Activated CD4-positive, alpha-beta T cell treated with anti-CD3 and anti-CD28 coated beads for 36 hours (primary cell): ENCODE measurements at regions not wholly inside any gene's neighbourhood (a gene's known extent, or its start where the extent isn't known, plus 50 kb on each side); places are given as distances from the start of the nearest gene placed in this dataset.
A peak's percentile ranks its signal among the peaks of the same experiment; 100 is the strongest.

Source experiments
- ATAC-seq: fragments of 200-7000 bp; cut with Tn5 transposase; one replicate; pipeline ENCODE4 v1.10.0; 2021; ENCODE audit warnings: mild to moderate bottlenecking, moderate library complexity
- CTCF ChIA-PET: fragments of 350-600 bp; sonication (Branson Sonifier 250); formaldehyde crosslinking; loops from one replicate; lab custom pipeline; 2021; ENCODE audit warnings: antibody characterized with exemption; lab: Charles Lee
- POLR2A ChIA-PET: fragments of 350-600 bp; sonication (Branson Sonifier 250); formaldehyde crosslinking; loops from one replicate; lab custom pipeline; 2021; ENCODE audit warnings: antibody characterized with exemption, inconsistent platforms; lab: Charles Lee
- DNase-seq: peaks from one replicate; pipeline ENCODE4 v3.0.0-alpha.2; 2020
- H3K27ac Mint-ChIP-seq: one replicate; pipeline ENCODE4 v1.8.0; 2021; ENCODE audit warnings: mixed read lengths
- H3K27me3 Mint-ChIP-seq: one replicate; pipeline ENCODE4 v1.8.0; 2021; ENCODE audit warnings: mixed read lengths
- H3K36me3 Mint-ChIP-seq: one replicate; pipeline ENCODE4 v1.8.0; 2021; ENCODE audit warnings: low read depth, mixed read lengths
- H3K4me1 Mint-ChIP-seq: one replicate; pipeline ENCODE4 v1.8.0; 2021; ENCODE audit warnings: mixed read lengths
- H3K4me3 Mint-ChIP-seq: one replicate; pipeline ENCODE4 v1.8.0; 2021; ENCODE audit warnings: mild to moderate bottlenecking, moderate library complexity, mixed read lengths
- H3K9me3 Mint-ChIP-seq: one replicate; pipeline ENCODE4 v1.8.0; 2021; ENCODE audit warnings: low read depth, mixed read lengths
- intact Hi-C, 2 experiments: fragments of 100-400 bp; cut with DNase I in 1 of 2; cut with micrococcal nuclease in 1 of 2; formaldehyde crosslinking; loops; one replicate each; pipeline versions ENCODE4 v1.14.2 to v1.15.1; 2022 to 2024; cut with DNase I, micrococcal nuclease

DNA sequence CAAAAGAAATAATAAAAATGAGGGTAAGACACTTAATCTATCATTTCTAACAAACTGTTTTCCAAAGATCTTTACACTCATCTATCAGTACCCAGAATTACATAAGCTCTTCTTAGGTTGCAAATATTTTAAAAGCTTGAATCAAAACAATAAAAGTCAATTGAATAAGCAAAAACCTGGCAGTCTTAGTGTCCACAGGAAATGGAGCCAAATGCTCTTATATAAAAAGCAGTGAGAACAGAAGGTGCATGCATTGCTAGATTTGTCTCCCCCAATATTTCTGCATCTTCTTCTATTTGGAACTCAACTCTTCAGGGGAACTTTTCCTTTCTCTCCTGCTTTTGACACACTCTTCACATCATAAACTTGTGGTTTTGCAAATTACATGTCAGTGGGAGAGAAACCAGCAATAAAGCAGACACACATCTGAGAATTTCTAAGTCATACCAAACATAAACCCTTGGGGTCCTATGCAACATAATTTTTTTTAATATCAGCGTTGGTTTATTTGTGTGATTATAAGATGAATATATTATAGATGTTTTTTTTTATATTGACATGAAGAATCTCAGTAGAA, 343.9 kb upstream of the ACVR2A start:
- Mint-ChIP-seq H3K4me3 (no peak overlapping the region), H3K36me3 (no peaks in the 10 kb centered on the region), H3K27me3 (no peaks in the 10 kb centered on the region), H3K27ac (no peak overlapping the region), H3K9me3 (no peaks in the 10 kb centered on the region), H3K4me1 (peaks cover 23% of the 10 kb centered on the region)
- DNase-seq (no peak), ATAC-seq (no peak)
- POLR2A ChIA-PET = no interaction called here
- CTCF ChIA-PET = interaction anchor here (0.7 to 1.5 kb wide), 3 partner anchors 14 to 95 kb away, joined by 3 read pairs; no protein-coding TSS in a partner anchor
- intact Hi-C loops = no loop called here

DNA sequence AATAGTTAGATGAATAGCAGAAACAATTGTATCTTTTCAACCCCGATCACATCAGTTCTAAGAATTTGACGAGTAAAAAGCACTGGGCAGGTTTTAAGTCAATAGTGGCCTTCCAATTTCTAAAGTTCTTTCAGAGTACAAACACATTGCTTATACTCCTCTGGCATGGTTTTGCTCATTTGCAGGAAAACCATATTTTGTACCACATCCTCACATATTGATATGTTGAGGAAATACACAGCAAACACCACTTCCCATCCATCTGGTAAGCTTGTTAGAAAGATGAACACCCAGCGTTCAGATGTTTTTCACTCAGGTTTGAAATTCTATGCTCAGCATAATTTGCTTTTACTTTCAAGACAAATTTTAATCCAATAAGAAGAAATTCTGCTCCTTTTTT, 344.6 kb upstream of the ACVR2A start:
- Mint-ChIP-seq H3K4me1 (peaks cover 23% of the 10 kb centered on the region), H3K36me3 (no peaks in the 10 kb centered on the region), H3K9me3 (no peaks in the 10 kb centered on the region), H3K27ac (peak overlapping the region; percentile 11), H3K4me3 (no peak overlapping the region), H3K27me3 (no peaks in the 10 kb centered on the region)
- no peak for ATAC-seq
- no peak for DNase-seq
- intact Hi-C loops = no loop called here
- POLR2A ChIA-PET = no interaction called here
- CTCF ChIA-PET = interaction anchor here (0.7 to 1.5 kb wide), 4 partner anchors 15 to 302 kb away, joined by 3 to 5 read pairs (median 3); no protein-coding TSS in a partner anchor

DNA sequence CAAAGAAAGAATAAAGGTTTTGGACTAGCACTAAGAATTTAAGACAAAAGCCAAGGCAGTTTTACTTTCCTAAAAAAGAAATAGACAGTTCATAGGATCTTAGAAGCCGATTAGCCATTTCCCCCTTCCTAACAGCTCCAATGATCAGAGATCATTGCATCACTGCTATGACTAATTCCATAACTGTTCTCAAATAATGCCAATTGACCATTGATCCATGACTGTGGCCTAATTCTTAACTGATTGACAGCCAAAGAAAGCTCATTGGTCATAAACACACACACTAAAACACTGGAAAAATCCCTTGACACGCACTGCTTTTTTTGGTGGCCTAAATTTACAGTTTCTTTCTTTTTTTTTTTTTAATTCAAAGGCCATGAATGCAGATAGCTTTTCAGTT, 345.0 kb upstream of the ACVR2A start:
- no peak overlapping the region for H3K4me3 Mint-ChIP-seq
- intact Hi-C loops = no loop called here

DNA sequence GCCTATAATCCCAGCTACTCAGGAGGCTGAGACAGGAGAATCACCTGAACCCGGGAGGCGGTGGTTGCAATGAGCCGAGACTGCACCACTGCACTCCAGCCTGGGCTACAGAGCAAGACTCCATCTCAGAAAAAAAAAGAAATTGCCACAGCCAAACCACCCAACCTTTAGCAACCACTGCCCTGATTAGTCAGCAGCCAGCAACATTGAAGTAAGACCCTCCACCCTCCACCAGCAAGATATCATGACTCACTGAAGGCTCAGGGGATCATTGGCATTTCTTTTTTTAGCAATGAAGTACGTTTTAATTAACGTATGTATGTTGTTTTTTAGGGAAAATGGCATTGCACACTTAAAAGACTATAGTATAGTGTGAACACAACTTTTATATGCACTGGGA, 349.1 kb upstream of the ACVR2A start:
- DNase-seq (no peak), ATAC-seq (no peak)
- intact Hi-C loops = no loop called here
- ChIA-PET CTCF (no interaction called here), POLR2A (no interaction called here)
- H3K4me1 Mint-ChIP-seq = peaks cover 25% of the 10 kb centered on the region
- no peaks in the 10 kb centered on the region for H3K36me3 Mint-ChIP-seq
- H3K27me3 Mint-ChIP-seq = no peaks in the 10 kb centered on the region
- H3K9me3 Mint-ChIP-seq = no peaks in the 10 kb centered on the region
- H3K27ac Mint-ChIP-seq = no peak overlapping the region
- no peak overlapping the region for H3K4me3 Mint-ChIP-seq

More for the DNA sequence above, 345.0 kb upstream of the ACVR2A start:
- Mint-ChIP-seq H3K9me3 (no peaks in the 10 kb centered on the region), H3K27ac (peak overlapping the region; percentile 11), H3K36me3 (no peaks in the 10 kb centered on the region), H3K27me3 (no peaks in the 10 kb centered on the region), H3K4me1 (peaks cover 23% of the 10 kb centered on the region)
- POLR2A ChIA-PET = no interaction called here
- no peak for DNase-seq
- no peak for ATAC-seq
- CTCF ChIA-PET = interaction anchor here (1.1 to 1.5 kb wide), 2 partner anchors 15 to 302 kb away, joined by 3 to 5 read pairs; no protein-coding TSS in a partner anchor

DNA sequence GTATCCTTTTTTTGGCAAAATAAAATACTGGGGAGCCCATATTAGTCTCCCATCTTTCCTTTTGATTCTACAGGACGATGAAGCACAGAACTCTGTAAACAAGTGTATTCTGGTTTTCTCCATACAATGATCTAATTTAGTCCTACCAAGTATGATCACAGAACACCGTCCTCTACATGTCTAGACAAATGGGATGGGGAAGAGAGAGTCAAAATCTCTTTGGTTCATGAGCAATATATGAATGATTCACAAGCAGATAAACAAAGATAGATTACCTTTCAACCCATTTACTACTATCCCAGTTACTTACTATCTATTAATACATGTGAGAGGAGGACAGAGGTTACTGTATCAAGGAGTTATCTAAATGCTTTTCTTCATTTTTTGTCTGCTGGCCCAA, 352.4 kb upstream of the ACVR2A start:
- H3K36me3 Mint-ChIP-seq = no peaks in the 10 kb centered on the region
- ATAC-seq (no peak), DNase-seq (no peak)
- no peaks in the 10 kb centered on the region for H3K27me3 Mint-ChIP-seq
- peaks cover 22% of the 10 kb centered on the region for H3K4me1 Mint-ChIP-seq
- no peaks in the 10 kb centered on the region for H3K9me3 Mint-ChIP-seq
- CTCF ChIA-PET = no interaction called here
- intact Hi-C loops = no loop called here
- no peak overlapping the region for H3K27ac Mint-ChIP-seq
- POLR2A ChIA-PET = no interaction called here
- H3K4me3 Mint-ChIP-seq = no peak overlapping the region

DNA sequence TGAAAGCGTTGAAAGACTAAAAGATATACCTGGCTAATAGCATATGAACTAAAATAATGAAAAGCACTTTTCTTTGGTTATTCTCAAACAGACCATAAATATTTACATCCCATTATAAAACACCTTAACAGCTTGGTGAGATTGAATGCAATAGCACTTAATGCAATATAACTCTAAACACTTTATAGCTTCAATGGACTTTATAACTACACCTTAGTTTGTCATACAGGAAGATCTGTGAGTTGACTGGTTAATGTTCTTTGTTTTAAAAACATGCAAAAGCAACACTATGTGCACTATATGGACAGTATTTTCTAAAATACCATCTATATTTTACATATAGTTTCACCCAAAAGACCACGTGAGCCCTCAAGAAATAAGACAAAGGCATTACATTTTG, 353.3 kb upstream of the ACVR2A start:
- no peak overlapping the region for H3K4me3 Mint-ChIP-seq
- peaks cover 22% of the 10 kb centered on the region for H3K4me1 Mint-ChIP-seq
- no peak overlapping the region for H3K27ac Mint-ChIP-seq
- no peaks in the 10 kb centered on the region for H3K36me3 Mint-ChIP-seq
- intact Hi-C loops = no loop called here
- no peaks in the 10 kb centered on the region for H3K27me3 Mint-ChIP-seq
- no peak for DNase-seq
- H3K9me3 Mint-ChIP-seq = no peaks in the 10 kb centered on the region
- ChIA-PET POLR2A (no interaction called here), CTCF (no interaction called here)
- ATAC-seq = no peak

DNA sequence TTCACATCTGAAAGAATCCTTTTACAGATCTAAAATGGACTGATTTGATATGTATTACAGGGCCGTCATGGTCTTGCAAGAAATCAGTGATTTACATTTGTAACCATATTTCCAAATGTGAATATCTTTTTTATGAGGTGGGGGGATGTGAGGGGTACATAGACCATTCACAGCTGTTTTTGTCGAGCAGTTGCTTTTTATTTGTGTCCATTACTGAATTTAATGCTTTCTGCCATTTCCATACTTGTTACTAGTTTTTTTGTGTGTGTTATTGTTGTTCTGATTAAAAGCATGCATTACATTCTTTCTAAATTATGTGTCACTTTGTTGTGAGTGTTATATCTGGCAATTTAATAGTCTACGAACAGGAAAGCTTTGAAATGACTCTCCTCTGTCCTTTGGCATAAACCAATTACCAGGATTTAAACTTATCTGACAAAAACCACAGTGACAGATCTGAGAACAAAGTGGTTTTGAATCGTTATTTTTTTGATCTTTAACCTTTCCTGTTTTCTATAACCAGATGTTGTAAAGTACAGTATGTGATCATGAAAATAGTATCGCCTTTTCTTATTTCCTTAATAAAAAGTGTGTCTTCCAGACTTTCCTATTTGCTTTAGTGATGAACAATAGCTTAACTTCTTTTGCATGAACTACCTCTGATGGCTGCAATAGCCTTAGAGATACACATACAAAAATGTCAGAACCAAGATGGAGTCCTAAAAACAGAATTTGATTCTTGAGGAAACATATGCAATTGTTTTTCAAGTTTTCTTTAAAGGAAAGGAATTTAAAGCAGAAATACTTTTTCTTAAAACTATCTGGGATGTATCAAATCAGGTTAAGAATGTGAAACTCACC, 354.2 kb upstream of the ACVR2A start:
- H3K9me3 Mint-ChIP-seq = no peaks in the 10 kb centered on the region
- no peaks in the 10 kb centered on the region for H3K36me3 Mint-ChIP-seq
- POLR2A ChIA-PET = interaction anchor here (0.7 kb wide), 1 partner anchor 91 kb away, joined by 3 read pairs; no protein-coding TSS in a partner anchor
- no peaks in the 10 kb centered on the region for H3K27me3 Mint-ChIP-seq
- DNase-seq (no peak), ATAC-seq (peak; percentile 39)
- no peak overlapping the region for H3K27ac Mint-ChIP-seq
- intact Hi-C loops = no loop called here
- peaks cover 22% of the 10 kb centered on the region for H3K4me1 Mint-ChIP-seq
- CTCF ChIA-PET = interaction anchor here (1.1 kb wide), 1 partner anchor 419 kb away, joined by 3 read pairs; no protein-coding TSS in a partner anchor
- H3K4me3 Mint-ChIP-seq = no peak overlapping the region

DNA sequence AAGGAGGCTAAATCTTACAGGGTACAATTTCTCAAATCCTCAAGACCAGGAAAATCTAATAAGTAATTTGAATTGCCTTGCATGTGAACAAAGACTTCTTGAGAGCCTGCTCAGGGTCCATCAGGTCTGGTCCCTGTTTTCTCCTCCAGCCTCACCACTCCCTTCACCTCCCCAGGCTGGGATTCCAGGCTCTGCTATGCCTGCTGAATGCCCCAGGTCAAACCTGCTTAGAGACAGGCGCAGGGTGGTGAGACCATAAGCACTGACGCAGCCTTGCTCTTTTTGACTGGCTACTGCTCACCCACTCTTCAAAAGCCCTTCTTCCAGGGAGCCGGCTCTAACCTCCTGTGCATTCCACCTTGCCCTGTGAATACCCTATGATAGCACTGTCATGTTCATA, 356.4 kb upstream of the ACVR2A start:
- Mint-ChIP-seq H3K9me3 (no peaks in the 10 kb centered on the region), H3K27me3 (no peaks in the 10 kb centered on the region), H3K4me3 (no peak overlapping the region), H3K4me1 (peaks cover 22% of the 10 kb centered on the region), H3K36me3 (no peaks in the 10 kb centered on the region), H3K27ac (no peak overlapping the region)
- ATAC-seq (no peak), DNase-seq (no peak)
- ChIA-PET POLR2A (no interaction called here), CTCF (no interaction called here)
- intact Hi-C loops = no loop called here

DNA sequence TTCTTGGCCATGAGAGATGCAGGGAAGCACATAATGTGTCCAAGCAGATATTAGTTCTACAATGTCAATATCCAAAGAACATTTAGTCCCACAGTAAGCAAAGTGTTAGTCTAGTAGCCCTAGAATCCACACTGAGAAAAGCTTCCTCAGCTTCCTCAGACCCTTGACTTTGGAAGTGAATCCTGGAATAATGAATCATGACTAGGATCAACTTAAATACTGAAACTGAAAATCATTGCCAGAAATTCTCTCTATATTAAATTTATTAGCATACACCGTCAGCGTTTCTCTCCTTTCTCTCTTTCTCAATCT, 356.9 kb upstream of the ACVR2A start:
- Mint-ChIP-seq H3K4me3 (no peak overlapping the region), H3K27ac (no peak overlapping the region), H3K9me3 (no peaks in the 10 kb centered on the region), H3K27me3 (no peaks in the 10 kb centered on the region), H3K36me3 (no peaks in the 10 kb centered on the region), H3K4me1 (peaks cover 24% of the 10 kb centered on the region)
- POLR2A ChIA-PET = no interaction called here
- no peak for DNase-seq
- ATAC-seq = no peak
- intact Hi-C loops = no loop called here
- CTCF ChIA-PET = no interaction called here

DNA sequence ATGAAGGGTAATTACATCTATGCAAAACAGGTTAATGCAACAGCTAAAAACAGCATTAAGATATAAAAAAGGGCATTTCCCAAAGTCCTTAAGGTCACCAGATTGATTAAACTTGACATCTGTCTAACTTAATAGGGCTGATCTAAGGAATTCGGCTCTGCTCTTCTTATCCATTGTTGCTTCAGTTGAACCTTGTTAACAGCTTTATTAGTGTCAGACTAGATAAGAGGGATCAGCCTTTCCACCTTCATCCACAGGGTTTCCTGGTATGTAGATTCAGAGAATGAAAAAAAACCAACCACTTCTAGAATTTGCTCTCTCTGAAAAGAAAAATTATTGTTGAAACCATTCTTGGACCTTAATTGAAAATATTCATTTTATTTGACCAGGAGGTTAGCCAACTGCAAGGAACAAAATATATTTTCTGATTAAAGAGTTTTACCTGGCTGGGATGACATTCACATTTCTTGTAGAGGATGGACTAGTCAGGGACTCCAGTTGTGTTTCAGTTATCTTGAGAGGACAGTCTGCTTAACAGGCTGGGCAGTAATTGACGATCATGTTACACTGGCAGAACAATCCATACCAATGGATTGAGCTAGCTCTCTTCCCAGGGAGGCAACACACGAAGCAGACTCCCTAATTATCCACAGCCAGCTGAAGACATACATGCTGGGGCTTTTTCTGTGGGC, 357.4 kb upstream of the ACVR2A start:
- H3K27ac Mint-ChIP-seq = no peak overlapping the region
- no peaks in the 10 kb centered on the region for H3K36me3 Mint-ChIP-seq
- DNase-seq = no peak
- intact Hi-C loops = no loop called here
- ChIA-PET POLR2A (no interaction called here), CTCF (no interaction called here)
- peaks cover 25% of the 10 kb centered on the region for H3K4me1 Mint-ChIP-seq
- H3K9me3 Mint-ChIP-seq = no peaks in the 10 kb centered on the region
- no peaks in the 10 kb centered on the region for H3K27me3 Mint-ChIP-seq
- no peak for ATAC-seq
- no peak overlapping the region for H3K4me3 Mint-ChIP-seq

DNA sequence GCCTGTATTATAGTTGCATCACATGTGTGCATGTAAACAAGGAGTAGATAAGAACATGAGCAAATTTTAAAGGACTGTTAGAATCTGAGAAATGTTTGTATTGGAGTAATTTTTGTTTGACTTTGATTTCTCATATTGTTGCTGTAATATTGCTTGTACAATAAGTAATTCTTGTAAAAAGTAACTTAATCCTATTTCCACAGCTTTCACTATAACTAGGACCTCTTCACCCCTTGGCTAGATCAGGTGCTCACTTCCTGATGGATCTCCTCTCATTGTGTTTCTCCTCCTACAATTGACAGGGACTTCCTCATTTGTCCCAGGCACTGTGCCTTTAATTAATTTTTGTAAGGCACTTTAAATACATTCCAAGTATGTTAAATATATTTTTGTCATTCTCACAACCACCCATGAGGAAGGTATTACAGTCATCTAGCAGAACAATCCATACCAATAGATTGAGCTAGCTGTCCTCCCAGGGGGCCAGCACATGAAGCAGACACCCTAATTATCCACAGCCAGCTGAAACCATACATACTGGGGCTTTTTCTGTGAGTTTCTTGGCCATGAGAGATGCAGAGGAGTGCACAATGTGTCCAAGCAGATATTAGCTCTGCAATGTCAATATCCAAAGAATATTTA, 359.5 kb upstream of the ACVR2A start:
- H3K9me3 Mint-ChIP-seq = no peaks in the 10 kb centered on the region
- no peak overlapping the region for H3K27ac Mint-ChIP-seq
- ChIA-PET POLR2A (no interaction called here), CTCF (no interaction called here)
- H3K27me3 Mint-ChIP-seq = no peaks in the 10 kb centered on the region
- intact Hi-C loops = no loop called here
- ATAC-seq = no peak
- H3K4me1 Mint-ChIP-seq = peaks cover 10% of the 10 kb centered on the region
- DNase-seq = no peak
- no peak overlapping the region for H3K4me3 Mint-ChIP-seq
- H3K36me3 Mint-ChIP-seq = no peaks in the 10 kb centered on the region
